ENCODE measurements at regions not wholly inside any gene's neighbourhood (a gene's known extent, or its start where the extent isn't known, plus 50 kb on each side); places are given as distances from the start of the nearest gene placed in this dataset.
"Not testable (repeated sequence)": the region's sequence is repeated elsewhere in the genome, so short reads cannot be mapped to it uniquely, and the experiment has no call there.

DNA sequence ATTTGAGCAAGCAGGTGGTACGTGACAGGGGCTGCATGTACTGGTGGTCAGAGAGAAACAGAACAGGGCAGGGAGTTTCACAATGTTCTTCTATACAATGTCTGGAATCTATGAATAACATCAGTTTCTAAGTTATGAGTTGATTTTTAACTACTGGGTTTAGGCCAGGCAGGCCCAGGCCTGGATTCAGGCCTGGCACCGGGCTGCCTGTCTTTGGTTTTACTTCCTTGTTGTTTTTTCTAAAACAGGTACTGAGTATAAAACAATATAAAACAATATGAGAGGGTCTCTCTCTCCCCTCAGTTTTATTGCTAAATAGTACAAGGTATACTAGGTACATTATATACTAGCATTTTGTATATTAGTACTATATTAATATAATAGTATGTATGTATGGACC, 742.7 kb upstream of the FAT3 start:
- H3K27me3 ChIP-seq (replicated peaks in 1 of 2; ENCODE audit: control insufficient read depth in 2 of 2, extremely low read depth in 1 of 2, insufficient read depth in 2 of 2, low read length in 1 of 2), result not testable (repeated sequence)

DNA sequence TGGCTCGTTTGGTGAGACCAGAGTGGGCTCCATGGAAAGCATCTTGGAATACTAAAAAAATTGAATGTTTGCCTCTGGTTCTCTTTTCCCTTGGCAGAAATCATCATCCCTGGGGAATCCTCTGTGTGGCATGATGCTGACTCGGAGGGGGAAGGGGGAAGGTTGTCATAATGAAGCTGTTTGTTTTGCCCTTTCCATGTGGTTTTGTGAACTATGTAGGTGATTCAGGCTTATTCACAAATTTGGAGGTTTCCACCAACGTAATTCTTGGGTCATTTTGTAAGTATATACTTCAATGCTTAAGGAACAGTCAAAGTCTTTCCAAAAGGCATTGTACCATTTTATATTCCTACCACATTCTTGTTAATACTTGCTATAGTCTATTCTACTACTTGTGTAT, 754.0 kb upstream of the FAT3 start:
- Histone ChIP-seq H3K9me3 (no peaks in the 10 kb centered on the region), H3K4me1 (ENCODE audit: control insufficient read depth in 1 of 2, extremely low read depth in 1 of 2, insufficient read depth in 2 of 2, low read length in 2 of 2) (no peaks in the 10 kb centered on the region), H3K27ac (ENCODE audit: low read length) (no peak overlapping the region), H3K27me3 (replicated peaks in 1 of 2; ENCODE audit: control insufficient read depth in 2 of 2, extremely low read depth in 1 of 2, insufficient read depth in 2 of 2, low read length in 1 of 2) (no peaks in the 10 kb centered on the region), H3K36me3 (ENCODE audit: control insufficient read depth in 2 of 2, extremely low read depth in 1 of 2, insufficient read depth in 1 of 2, low read length in 1 of 2) (no peaks in the 10 kb centered on the region), H3K4me3 (ENCODE audit: control insufficient read depth in 1 of 2, extremely low read depth in 1 of 2, low read length in 1 of 2) (no peak overlapping the region)
- Mint-ChIP-seq H3K27me3 (no peaks in the 10 kb centered on the region), H3K4me1 (no peaks in the 10 kb centered on the region), H3K4me3 (no peak overlapping the region), H3K9me3 (peaks cover 4 to 13% (median 9%) of the 10 kb centered on the region in 3 donors), H3K36me3 (no peaks in the 10 kb centered on the region), H3K27ac (no peak overlapping the region)
- ATAC-seq (replicated peaks in 1 of 4), result no peak
- ChIA-PET CTCF (no interaction called here), POLR2A (no interaction called here)
- DNase-seq, result no peak
- 29% methylated on average over 1 of the region's 3 CpGs for WGBS (ENCODE audit: insufficient coverage)

More for the DNA sequence above, 742.7 kb upstream of the FAT3 start:
- DNase-seq; H3K4me1 Mint-ChIP-seq; H3K36me3 Mint-ChIP-seq; H3K36me3 ChIP-seq (ENCODE audit: control insufficient read depth in 2 of 2, extremely low read depth in 1 of 2, insufficient read depth in 1 of 2, low read length in 1 of 2); H3K4me3 Mint-ChIP-seq; H3K27me3 Mint-ChIP-seq; H3K4me3 ChIP-seq (ENCODE audit: control insufficient read depth in 1 of 2, extremely low read depth in 1 of 2, low read length in 1 of 2); H3K27ac ChIP-seq (ENCODE audit: low read length); ATAC-seq (replicated peaks in 1 of 4); H3K27ac Mint-ChIP-seq; H3K4me1 ChIP-seq (ENCODE audit: control insufficient read depth in 1 of 2, extremely low read depth in 1 of 2, insufficient read depth in 2 of 2, low read length in 2 of 2); H3K9me3 ChIP-seq; POLR2A ChIA-PET: not testable (repeated sequence)
- peaks cover 16 to 54% (median 38%) of the 10 kb centered on the region in 3 donors for H3K9me3 Mint-ChIP-seq
- WGBS (ENCODE audit: insufficient coverage), result no CpG with 5 or more reads among the region's 2 CpGs
- CTCF ChIA-PET, result interaction anchor here in 1 of 2 donors (0.6 kb wide), 1 partner anchor 475 kb away, joined by 4 read pairs; no protein-coding TSS in a partner anchor

DNA sequence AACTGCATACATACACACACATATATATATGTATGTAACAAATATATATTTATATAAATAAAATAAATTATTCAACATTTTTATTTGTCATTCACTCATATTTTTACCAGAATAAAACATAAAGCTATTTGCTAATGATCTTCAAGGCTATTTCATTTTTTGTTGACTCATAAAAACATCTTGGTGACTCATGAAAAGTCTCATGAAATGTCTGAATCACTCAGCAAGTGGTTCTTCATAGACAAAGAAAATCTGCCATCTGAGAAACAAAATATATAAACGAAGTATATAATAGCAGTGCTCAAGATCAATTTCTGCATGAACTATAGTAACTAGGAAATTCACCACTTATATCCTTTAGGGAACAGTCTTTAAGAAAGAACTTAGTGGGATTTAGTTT, 764.8 kb upstream of the FAT3 start:
- H3K4me1 Mint-ChIP-seq, result no peaks in the 10 kb centered on the region

DNA sequence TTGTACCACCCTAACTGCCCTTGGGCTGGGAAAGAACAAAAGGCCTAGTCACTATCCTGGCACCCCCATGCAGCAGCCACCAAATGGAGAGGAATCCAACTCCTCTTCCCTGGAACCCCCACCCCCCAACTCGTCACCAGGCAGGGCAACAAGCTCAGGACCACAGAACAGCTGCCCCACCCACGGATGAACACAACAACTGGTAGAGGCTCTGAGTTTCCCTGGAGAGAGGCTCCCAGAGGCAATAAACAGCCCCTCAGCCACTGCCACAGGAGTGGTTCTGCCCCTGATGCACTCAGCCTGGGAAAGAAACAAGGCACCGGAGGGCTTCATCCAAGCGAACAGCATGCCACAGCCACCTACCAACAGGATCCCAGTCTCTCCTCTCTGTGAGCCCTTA, 778.4 kb upstream of the FAT3 start:
- no peaks in the 10 kb centered on the region for H3K36me3 ChIP-seq (ENCODE audit: control insufficient read depth in 2 of 2, extremely low read depth in 1 of 2, insufficient read depth in 1 of 2, low read length in 1 of 2)
- no peaks in the 10 kb centered on the region for H3K36me3 Mint-ChIP-seq
- 73% methylated on average over 4 of the region's 4 CpGs for WGBS (ENCODE audit: insufficient coverage)
- DNase-seq, result no peak
- H3K27me3 Mint-ChIP-seq, result no peaks in the 10 kb centered on the region
- H3K27ac ChIP-seq (ENCODE audit: low read length), result no peak overlapping the region
- H3K9me3 Mint-ChIP-seq, result peaks cover 4 to 20% (median 11%) of the 10 kb centered on the region in 3 donors
- no peaks in the 10 kb centered on the region for H3K4me1 ChIP-seq (ENCODE audit: control insufficient read depth in 1 of 2, extremely low read depth in 1 of 2, insufficient read depth in 2 of 2, low read length in 2 of 2)
- POLR2A ChIA-PET, result interaction anchor here in 1 of 2 donors (0.6 kb wide), 1 partner anchor 905 kb away, joined by 3 read pairs; no protein-coding TSS in a partner anchor
- CTCF ChIA-PET, result no interaction called here
- H3K4me1 Mint-ChIP-seq, result no peaks in the 10 kb centered on the region
- H3K27ac Mint-ChIP-seq, result no peak overlapping the region
- no peak overlapping the region for H3K4me3 Mint-ChIP-seq
- H3K27me3 ChIP-seq (replicated peaks in 1 of 2; ENCODE audit: control insufficient read depth in 2 of 2, extremely low read depth in 1 of 2, insufficient read depth in 2 of 2, low read length in 1 of 2), result no peaks in the 10 kb centered on the region
- no peak overlapping the region for H3K4me3 ChIP-seq (ENCODE audit: control insufficient read depth in 1 of 2, extremely low read depth in 1 of 2, low read length in 1 of 2)
- H3K9me3 ChIP-seq, result no peaks in the 10 kb centered on the region
- no peak for ATAC-seq (replicated peaks in 1 of 4)

More for the DNA sequence above, 764.8 kb upstream of the FAT3 start:
- no peaks in the 10 kb centered on the region for H3K27me3 ChIP-seq (replicated peaks in 1 of 2; ENCODE audit: control insufficient read depth in 2 of 2, extremely low read depth in 1 of 2, insufficient read depth in 2 of 2, low read length in 1 of 2)
- ChIA-PET POLR2A (interaction anchor here in 1 of 2 donors (0.6 kb wide), 1 partner anchor 298 kb away, joined by 3 read pairs; no protein-coding TSS in a partner anchor), CTCF (no interaction called here)
- no peaks in the 10 kb centered on the region for H3K9me3 ChIP-seq
- H3K9me3 Mint-ChIP-seq, result peaks cover 7 to 16% (median 12%) of the 10 kb centered on the region in 3 donors
- H3K27me3 Mint-ChIP-seq, result no peaks in the 10 kb centered on the region
- no peak overlapping the region for H3K27ac Mint-ChIP-seq
- H3K36me3 ChIP-seq (ENCODE audit: control insufficient read depth in 2 of 2, extremely low read depth in 1 of 2, insufficient read depth in 1 of 2, low read length in 1 of 2), result no peaks in the 10 kb centered on the region
- H3K4me1 ChIP-seq (ENCODE audit: control insufficient read depth in 1 of 2, extremely low read depth in 1 of 2, insufficient read depth in 2 of 2, low read length in 2 of 2), result no peaks in the 10 kb centered on the region
- no peak overlapping the region for H3K27ac ChIP-seq (ENCODE audit: low read length)
- no peak for ATAC-seq (replicated peaks in 1 of 4)
- H3K4me3 ChIP-seq (ENCODE audit: control insufficient read depth in 1 of 2, extremely low read depth in 1 of 2, low read length in 1 of 2), result no peak overlapping the region
- no peak overlapping the region for H3K4me3 Mint-ChIP-seq
- no CpG with 5 or more reads among the region's 1 CpG for WGBS (ENCODE audit: insufficient coverage)
- no peaks in the 10 kb centered on the region for H3K36me3 Mint-ChIP-seq
- no peak for DNase-seq

DNA sequence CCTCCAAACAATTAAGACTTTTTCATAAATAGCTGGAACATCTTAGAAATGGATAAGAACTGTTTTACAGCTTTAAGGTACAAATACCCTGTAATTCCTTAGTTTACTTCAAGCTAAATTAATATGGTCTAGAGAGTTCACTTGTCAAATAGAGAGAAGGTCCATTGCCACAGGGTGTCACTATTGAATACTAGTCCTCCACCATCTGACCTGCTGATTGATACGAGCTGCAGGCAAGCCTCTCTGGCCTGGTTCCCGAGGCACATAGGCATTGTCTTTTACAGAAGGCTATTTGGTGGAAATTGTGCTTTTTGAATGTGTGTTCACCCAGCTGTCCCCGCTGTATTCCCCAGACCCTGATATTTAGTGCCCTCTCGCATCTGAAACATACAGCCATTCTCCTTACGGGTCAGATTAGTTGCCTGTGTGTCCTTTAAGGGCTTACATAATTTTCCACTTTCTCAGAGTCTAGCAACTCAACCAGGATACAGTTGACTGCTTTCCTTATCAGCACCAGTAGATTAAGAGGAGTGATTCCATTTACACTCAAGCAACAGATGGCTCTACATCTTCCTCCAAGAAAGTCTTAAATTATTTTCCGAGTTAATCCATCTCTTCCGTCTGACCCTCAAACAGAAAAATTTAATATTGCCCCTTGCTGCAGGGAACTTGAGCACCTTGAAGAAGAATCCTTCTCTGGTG, 788.8 kb upstream of the FAT3 start:
- H3K9me3 Mint-ChIP-seq, result peaks cover 3 to 21% (median 10%) of the 10 kb centered on the region in 3 donors
- ChIA-PET POLR2A (no interaction called here), CTCF (no interaction called here)
- whole genome bisulfite sequencing (ENCODE audit: insufficient coverage), result 76% methylated on average over 3 of the region's 7 CpGs
- no peak overlapping the region for H3K27ac Mint-ChIP-seq
- Histone ChIP-seq H3K36me3 (ENCODE audit: control insufficient read depth in 2 of 2, extremely low read depth in 1 of 2, insufficient read depth in 1 of 2, low read length in 1 of 2) (no peaks in the 10 kb centered on the region), H3K27ac (ENCODE audit: low read length) (no peak overlapping the region), H3K9me3 (no peaks in the 10 kb centered on the region), H3K4me1 (ENCODE audit: control insufficient read depth in 1 of 2, extremely low read depth in 1 of 2, insufficient read depth in 2 of 2, low read length in 2 of 2) (no peaks in the 10 kb centered on the region), H3K4me3 (ENCODE audit: control insufficient read depth in 1 of 2, extremely low read depth in 1 of 2, low read length in 1 of 2) (no peak overlapping the region), H3K27me3 (replicated peaks in 1 of 2; ENCODE audit: control insufficient read depth in 2 of 2, extremely low read depth in 1 of 2, insufficient read depth in 2 of 2, low read length in 1 of 2) (no peaks in the 10 kb centered on the region)
- DNase-seq, result no peak
- H3K36me3 Mint-ChIP-seq, result no peaks in the 10 kb centered on the region
- ATAC-seq (replicated peaks in 1 of 4), result no peak
- H3K4me1 Mint-ChIP-seq, result no peaks in the 10 kb centered on the region
- no peak overlapping the region for H3K4me3 Mint-ChIP-seq
- H3K27me3 Mint-ChIP-seq, result no peaks in the 10 kb centered on the region

DNA sequence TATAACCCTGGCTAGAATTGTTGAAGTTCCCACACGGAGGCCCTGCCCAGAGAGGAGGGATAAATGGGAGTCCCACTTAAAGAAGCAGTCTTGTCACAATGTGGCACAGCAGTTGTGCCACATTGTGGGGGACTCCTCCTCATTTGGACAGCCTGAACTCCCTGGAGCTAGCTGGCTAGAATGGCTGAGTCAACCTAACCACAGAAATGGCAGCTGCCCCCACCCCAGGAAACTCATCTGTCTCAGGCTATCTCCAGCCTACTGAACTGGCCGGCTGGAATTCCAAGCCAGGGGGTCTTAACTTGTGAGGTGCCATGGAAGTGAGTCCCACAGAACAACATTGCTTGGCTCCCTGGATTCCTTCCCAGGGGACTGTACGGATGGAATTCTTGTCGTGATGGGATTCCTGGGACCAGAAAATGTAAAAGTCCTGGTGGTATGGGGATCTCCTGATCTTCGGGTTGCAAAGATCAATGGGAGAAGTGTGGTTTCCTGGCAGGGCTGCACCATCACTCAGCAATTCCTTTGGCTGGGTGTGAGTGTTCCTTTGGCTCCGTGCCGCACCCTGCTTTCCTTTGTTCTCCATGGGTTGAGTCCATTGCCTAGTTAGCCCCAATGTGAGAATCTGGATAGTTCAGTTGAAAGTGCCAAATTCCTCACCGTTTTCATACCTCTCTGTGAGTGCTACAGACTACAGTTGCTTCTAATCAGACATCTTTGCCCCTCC, 791.2 kb upstream of the FAT3 start:
- ChIA-PET CTCF (no interaction called here), POLR2A (no interaction called here)

More for the DNA sequence above, 791.2 kb upstream of the FAT3 start:
- Mint-ChIP-seq H3K36me3 (no peaks in the 10 kb centered on the region), H3K9me3 (peaks cover 7 to 17% (median 12%) of the 10 kb centered on the region in 3 donors), H3K27me3 (no peaks in the 10 kb centered on the region), H3K27ac (no peak overlapping the region), H3K4me1 (no peaks in the 10 kb centered on the region), H3K4me3 (no peak overlapping the region)
- Histone ChIP-seq H3K4me3 (ENCODE audit: control insufficient read depth in 1 of 2, extremely low read depth in 1 of 2, low read length in 1 of 2) (no peak overlapping the region), H3K4me1 (ENCODE audit: control insufficient read depth in 1 of 2, extremely low read depth in 1 of 2, insufficient read depth in 2 of 2, low read length in 2 of 2) (no peaks in the 10 kb centered on the region), H3K9me3 (no peaks in the 10 kb centered on the region), H3K36me3 (ENCODE audit: control insufficient read depth in 2 of 2, extremely low read depth in 1 of 2, insufficient read depth in 1 of 2, low read length in 1 of 2) (no peaks in the 10 kb centered on the region), H3K27ac (ENCODE audit: low read length) (no peak overlapping the region), H3K27me3 (replicated peaks in 1 of 2; ENCODE audit: control insufficient read depth in 2 of 2, extremely low read depth in 1 of 2, insufficient read depth in 2 of 2, low read length in 1 of 2) (no peaks in the 10 kb centered on the region)
- DNase-seq (no peak), ATAC-seq (replicated peaks in 1 of 4) (no peak)
- WGBS (ENCODE audit: insufficient coverage), result 84% methylated on average over 5 of the region's 8 CpGs
